GM23338 (cell line): ENCODE measurements at regions not wholly inside any gene's neighbourhood (a gene's known extent, or its start where the extent isn't known, plus 50 kb on each side); places are given as distances from the start of the nearest gene placed in this dataset.

Source experiments
- ATAC-seq: fragments of 200-7000 bp; cut with Tn5 transposase; 3 replicates; pipeline ENCODE4 v1.9.1; 2020
- DNase-seq: peaks from one replicate; pipeline ENCODE4 v3.0.0-alpha.2; 2015; ENCODE audit warnings: low spot score
- H2AFZ ChIP-seq: fragments of 200-600 bp; sonication (generic); 2 replicates; pipeline ENCODE4 v1.8.0; 2016; ENCODE audit warnings: antibody characterized with exemption, mild to moderate bottlenecking, moderate library complexity
- H3F3A ChIP-seq: fragments of 200-600 bp; sonication (generic); replicated peaks from 2 replicates; pipeline ENCODE4 v1.8.0; 2017; ENCODE audit warnings: antibody characterized with exemption, mixed run types, low read depth
- H3K27ac ChIP-seq: fragments of 200-600 bp; sonication (generic); 2 replicates; pipeline ENCODE4 v1.6.1; 2016; ENCODE audit warnings: low read depth
- H3K27me3 ChIP-seq: fragments of 200-600 bp; sonication (generic); 2 replicates; pipeline ENCODE4 v1.8.0; 2016; ENCODE audit warnings: mild to moderate bottlenecking, mixed run types, moderate library complexity; ENCODE audit not compliant: insufficient read depth
- H3K36me3 ChIP-seq: fragments of 200-600 bp; sonication (generic); 2 replicates; pipeline ENCODE4 v1.8.0; 2016; ENCODE audit warnings: mild to moderate bottlenecking; ENCODE audit not compliant: insufficient read depth
- H3K4me1 ChIP-seq: fragments of 200-600 bp; sonication (generic); 2 replicates; pipeline ENCODE4 v1.8.0; 2016; ENCODE audit warnings: mild to moderate bottlenecking, moderate library complexity; ENCODE audit not compliant: insufficient read depth
- H3K4me2 ChIP-seq: fragments of 200-600 bp; sonication (generic); 2 replicates; pipeline ENCODE4 v1.7.1; 2017; ENCODE audit warnings: mixed run types
- H3K4me3 ChIP-seq: fragments of 200-600 bp; sonication (generic); 2 replicates; pipeline ENCODE4 v1.6.1; 2016; ENCODE audit warnings: mixed run types
- H3K79me2 ChIP-seq: fragments of 200-600 bp; sonication (generic); replicated peaks from 2 replicates; pipeline ENCODE4 v1.8.0; 2017; ENCODE audit warnings: mild to moderate bottlenecking; ENCODE audit not compliant: insufficient read depth
- H3K9me2 ChIP-seq: fragments of 200-600 bp; sonication (generic); 2 replicates; pipeline ENCODE4 v1.8.0; 2017; ENCODE audit not compliant: insufficient read depth
- H4K20me1 ChIP-seq: fragments of 200-600 bp; sonication (generic); replicated peaks from 2 replicates; pipeline ENCODE4 v1.8.0; 2017; ENCODE audit warnings: mild to moderate bottlenecking; ENCODE audit not compliant: insufficient read depth
- H3K27ac Mint-ChIP-seq: 2 replicates; pipeline ENCODE4 v1.8.0; 2020; ENCODE audit warnings: inconsistent platforms, mild to moderate bottlenecking, moderate library complexity, mixed read lengths
- H3K27me3 Mint-ChIP-seq: 3 replicates; pipeline ENCODE4 v1.8.0; 2022; ENCODE audit warnings: low read depth, mild to moderate bottlenecking, moderate library complexity, mixed read lengths, inconsistent platforms; ENCODE audit not compliant: insufficient read depth, poor library complexity
- H3K36me3 Mint-ChIP-seq: 3 replicates; pipeline ENCODE4 v1.8.0; 2021; ENCODE audit warnings: low read depth, mild to moderate bottlenecking, inconsistent platforms, moderate library complexity, mixed read lengths
- H3K4me1 Mint-ChIP-seq: 3 replicates; pipeline ENCODE4 v1.8.0; 2020; ENCODE audit warnings: mild to moderate bottlenecking, inconsistent platforms, mixed read lengths
- H3K4me3 Mint-ChIP-seq: 3 replicates; pipeline ENCODE4 v1.8.0; 2021; ENCODE audit warnings: moderate library complexity, mild to moderate bottlenecking, inconsistent platforms, mixed read lengths
- H3K9me3 Mint-ChIP-seq: 3 replicates; pipeline ENCODE4 v1.8.0; 2020; ENCODE audit warnings: moderate library complexity, mild to moderate bottlenecking, inconsistent platforms, mixed read lengths
- CREB1 ChIP-seq: fragments of 250-450 bp; sonication (Bioruptor Pico); IDR thresholded peaks from 2 replicates; pipeline ENCODE4 v1.5.0; 2020; ENCODE audit warnings: low read depth, mild to moderate bottlenecking, moderate library complexity
- CTCF ChIP-seq, 2 experiments: fragments of 200-600 bp in 1 of 2; sonication (generic) in 1 of 2; conservative IDR thresholded peaks; 2 replicates each; pipeline versions ENCODE4 v1.5.1 to v1.6.1; 2016 to 2017; ENCODE audit warnings: antibody characterized with exemption in 2 of 2, low read depth in 2 of 2, mild to moderate bottlenecking in 2 of 2, moderate library complexity in 1 of 2
- ETS1 ChIP-seq: IDR thresholded peaks from 2 replicates; pipeline ENCODE4 v1.6.1; 2016; ENCODE audit warnings: antibody characterized with exemption
- JUNB ChIP-seq: IDR thresholded peaks from one replicate; pipeline ENCODE4 v1.6.1; 2016; ENCODE audit warnings: antibody characterized with exemption; ENCODE audit not compliant: unreplicated experiment
- NANOG ChIP-seq: IDR thresholded peaks from 2 replicates; pipeline ENCODE4 v1.6.1; 2016; ENCODE audit warnings: antibody characterized with exemption, borderline replicate concordance
- POLR2AphosphoS5 ChIP-seq: IDR thresholded peaks from 2 replicates; pipeline ENCODE4 v1.6.1; 2016; ENCODE audit warnings: antibody characterized with exemption, low read depth
- REST ChIP-seq: IDR thresholded peaks from one replicate; pipeline ENCODE4 v1.6.1; 2018; ENCODE audit warnings: antibody characterized with exemption; ENCODE audit not compliant: unreplicated experiment
- STAT1 ChIP-seq: IDR thresholded peaks from one replicate; pipeline ENCODE4 v1.6.1; 2016; ENCODE audit warnings: antibody characterized with exemption; ENCODE audit not compliant: unreplicated experiment
- ZNF114 ChIP-seq: fragments of 250-450 bp; sonication (Bioruptor Pico); IDR thresholded peaks from 2 replicates; pipeline ENCODE4 v1.5.0; 2020; ENCODE audit warnings: mild to moderate bottlenecking, moderate library complexity
- ZNF331 ChIP-seq: fragments of 250-450 bp; sonication (Bioruptor Pico); IDR thresholded peaks from 2 replicates; pipeline ENCODE4 v1.5.0; 2020; ENCODE audit warnings: low read depth, mild to moderate bottlenecking, moderate library complexity

- Histone ChIP-seq H3K27me3 (no peaks in the 10 kb centered on the region), H3F3A (no peaks in the 10 kb centered on the region), H3K36me3 (peaks cover 9% of the 10 kb centered on the region), H3K4me3 (no peak overlapping the region), H4K20me1 (no peaks in the 10 kb centered on the region), H2AFZ (no peak overlapping the region), H3K4me2 (no peak overlapping the region), H3K4me1 (no peaks in the 10 kb centered on the region), H3K9me2 (0 out of 2 replicates have a peak, but pooled peaks cover 2% of the 10 kb centered on the region), H3K27ac (no peak overlapping the region), H3K79me2 (no peaks in the 10 kb centered on the region)
- no peak for TF ChIP-seq CTCF (conservative IDR thresholded peaks at IDR 0.05; ENCODE audit: low read depth in 2 of 2)
- no peak for TF ChIP-seq CREB1 (CRISPR knock-in tag)
- no peak for TF ChIP-seq JUNB
- TF ChIP-seq NANOG = no peak
- no peak for TF ChIP-seq ETS1
- H3K4me3 Mint-ChIP-seq = no peak overlapping the region
- H3K4me1 Mint-ChIP-seq = no peaks in the 10 kb centered on the region
- H3K27me3 Mint-ChIP-seq = peaks cover 6% of the 10 kb centered on the region
- DNase-seq (no peak), ATAC-seq (no peak)
- H3K9me3 Mint-ChIP-seq = peaks cover 31% of the 10 kb centered on the region
- no peak overlapping the region for H3K27ac Mint-ChIP-seq
- H3K36me3 Mint-ChIP-seq = peaks cover 32% of the 10 kb centered on the region
Measured at GRCh38 chr6:98142839-98143238, 691.5 kb upstream of the POU3F2 start.

- no peak for DNase-seq
- Histone ChIP-seq H3K79me2 (no peaks in the 10 kb centered on the region), H3K4me2 (no peak overlapping the region), H3K27ac (no peak overlapping the region), H3F3A (no peaks in the 10 kb centered on the region), H3K36me3 (peaks cover 8% of the 10 kb centered on the region), H3K4me3 (no peak overlapping the region), H3K9me2 (0 out of 2 replicates have a peak, but pooled peaks cover 2% of the 10 kb centered on the region), H3K27me3 (no peaks in the 10 kb centered on the region), H2AFZ (no peak overlapping the region), H3K4me1 (no peaks in the 10 kb centered on the region), H4K20me1 (no peaks in the 10 kb centered on the region)
- Mint-ChIP-seq H3K27me3 (peaks cover 2% of the 10 kb centered on the region), H3K27ac (no peak overlapping the region), H3K36me3 (peaks cover 26% of the 10 kb centered on the region), H3K4me3 (no peak overlapping the region), H3K9me3 (peaks cover 25% of the 10 kb centered on the region), H3K4me1 (no peaks in the 10 kb centered on the region)
- ATAC-seq = no peak
- no peak for TF ChIP-seq STAT1
- TF ChIP-seq REST = no peak
- TF ChIP-seq ZNF331 (CRISPR knock-in tag) = no peak
- TF ChIP-seq ETS1 = no peak
- TF ChIP-seq ZNF114 (CRISPR knock-in tag) = no peak
- TF ChIP-seq JUNB = no peak
- TF ChIP-seq CREB1 (CRISPR knock-in tag) = no peak
- no peak for TF ChIP-seq POLR2AphosphoS5
Measured at GRCh38 chr6:98146656-98147055, 687.7 kb upstream of the POU3F2 start.
